HFF-Myc (cell line): ENCODE measurements at regions not wholly inside any gene's neighbourhood (a gene's known extent, or its start where the extent isn't known, plus 50 kb on each side); places are given as distances from the start of the nearest gene placed in this dataset.

Source experiments
- DNase-seq: peaks from one replicate; pipeline ENCODE4 v3.0.0-alpha.2; 2011; ENCODE audit warnings: low read depth; ENCODE audit errors: extremely low read depth
- H3K4me3 ChIP-seq: replicated peaks from 2 replicates; pipeline ENCODE4 v1.5.1; 2011; ENCODE audit warnings: low read depth, mild to moderate bottlenecking, control low read depth, low read length
- CTCF ChIP-seq: IDR thresholded peaks from 2 replicates; pipeline ENCODE4 v1.5.1; 2012; ENCODE audit warnings: mild to moderate bottlenecking, low read depth, low read length, control low read depth; ENCODE audit errors: missing control alignments

GRCh38 chr4:43842594-43842993 lies 606.0 kb downstream of the KCTD8 start:
- no peak for DNase-seq
- H3K4me3 ChIP-seq: no peak overlapping the region
- TF ChIP-seq CTCF: no peak

GRCh38 chr4:43843501-43843900 lies 605.1 kb downstream of the KCTD8 start:
- DNase-seq: no peak
- H3K4me3 ChIP-seq: no peak overlapping the region
- no peak for TF ChIP-seq CTCF

GRCh38 chr4:43846111-43846587 lies 602.5 kb downstream of the KCTD8 start:
- TF ChIP-seq CTCF: no peak
- DNase-seq: no peak
- no peak overlapping the region for H3K4me3 ChIP-seq

GRCh38 chr4:43853565-43854264 lies 594.9 kb downstream of the KCTD8 start:
- DNase-seq: no peak
- H3K4me3 ChIP-seq: no peak overlapping the region
- no peak for TF ChIP-seq CTCF

GRCh38 chr4:43855283-43855682 lies 593.3 kb downstream of the KCTD8 start:
- no peak for DNase-seq
- TF ChIP-seq CTCF: no peak
- no peak overlapping the region for H3K4me3 ChIP-seq

- no peak for DNase-seq
- TF ChIP-seq CTCF: no peak
- no peak overlapping the region for H3K4me3 ChIP-seq
These were observed 583.9 kb downstream of the KCTD8 start for GRCh38 chr4:43864616-43865146.
